ENCODE measurements at regions not wholly inside any gene's neighbourhood (a gene's known extent, or its start where the extent isn't known, plus 50 kb on each side); places are given as distances from the start of the nearest gene placed in this dataset.

DNA sequence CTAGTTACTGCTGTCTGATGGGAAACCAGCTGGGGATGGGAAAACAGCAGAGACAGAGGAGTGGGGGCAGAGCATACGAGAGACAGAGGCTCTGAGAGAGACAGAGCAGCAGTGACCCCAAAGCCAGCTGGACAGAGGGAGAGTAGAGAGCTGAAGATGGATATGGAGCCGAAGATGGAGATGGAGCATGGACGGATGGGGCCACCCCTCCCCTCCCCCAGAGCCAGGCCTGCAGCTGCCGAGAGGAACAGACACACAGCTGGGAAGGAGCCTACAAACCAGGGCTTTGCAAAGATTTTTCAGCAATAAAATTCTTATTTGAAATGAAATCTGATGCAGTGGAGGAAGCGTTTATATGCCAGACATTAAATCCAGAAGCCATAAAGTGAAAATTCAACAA lies 167.6 kb upstream of the LINGO1 start:
- intact Hi-C loops (cut with micrococcal nuclease; ENCODE audit: unreplicated experiment) (no loop called here), in situ Hi-C loops (cut with HindIII; ENCODE audit: low pct_unique_long_range_greater_than_20kb, low sequenced_read_pairs) (no loop called here)
- POLR2A ChIA-PET = interaction anchor here (0.6 kb wide), 1 partner anchor 1925 kb away, joined by 5 read pairs; no protein-coding TSS in a partner anchor
- no peak overlapping the region for H3K4me3 ChIP-seq (ENCODE audit: low read depth in 2 of 2, low read length in 2 of 2)
- H3K27me3 ChIP-seq (ENCODE audit: control insufficient read depth, insufficient read depth, low read length) = no peaks in the 10 kb centered on the region
- H3K27ac ChIP-seq (ENCODE audit: low read length) = no peak overlapping the region
- ATAC-seq (no peak), DNase-seq (ENCODE audit: low read depth, low spot score) (no peak)
- H3K4me1 ChIP-seq (ENCODE audit: control insufficient read depth, insufficient read depth, low read length) = no peaks in the 10 kb centered on the region
- no peaks in the 10 kb centered on the region for H3K9me3 ChIP-seq (ENCODE audit: control insufficient read depth, insufficient read depth, low read depth, low read length)
- TF ChIP-seq TCF7L2 (IDR thresholded peaks at IDR 0.05; ENCODE audit: low read depth, low read length) (no peak), POLR2AphosphoS5 (IDR thresholded peaks at IDR 0.05; ENCODE audit: low read depth, low read length) (no peak), SIN3A (IDR thresholded peaks at IDR 0.05; ENCODE audit: borderline replicate concordance, insufficient read depth, low read depth, low read length) (no peak)
- TF ChIP-seq, protein P1, sequence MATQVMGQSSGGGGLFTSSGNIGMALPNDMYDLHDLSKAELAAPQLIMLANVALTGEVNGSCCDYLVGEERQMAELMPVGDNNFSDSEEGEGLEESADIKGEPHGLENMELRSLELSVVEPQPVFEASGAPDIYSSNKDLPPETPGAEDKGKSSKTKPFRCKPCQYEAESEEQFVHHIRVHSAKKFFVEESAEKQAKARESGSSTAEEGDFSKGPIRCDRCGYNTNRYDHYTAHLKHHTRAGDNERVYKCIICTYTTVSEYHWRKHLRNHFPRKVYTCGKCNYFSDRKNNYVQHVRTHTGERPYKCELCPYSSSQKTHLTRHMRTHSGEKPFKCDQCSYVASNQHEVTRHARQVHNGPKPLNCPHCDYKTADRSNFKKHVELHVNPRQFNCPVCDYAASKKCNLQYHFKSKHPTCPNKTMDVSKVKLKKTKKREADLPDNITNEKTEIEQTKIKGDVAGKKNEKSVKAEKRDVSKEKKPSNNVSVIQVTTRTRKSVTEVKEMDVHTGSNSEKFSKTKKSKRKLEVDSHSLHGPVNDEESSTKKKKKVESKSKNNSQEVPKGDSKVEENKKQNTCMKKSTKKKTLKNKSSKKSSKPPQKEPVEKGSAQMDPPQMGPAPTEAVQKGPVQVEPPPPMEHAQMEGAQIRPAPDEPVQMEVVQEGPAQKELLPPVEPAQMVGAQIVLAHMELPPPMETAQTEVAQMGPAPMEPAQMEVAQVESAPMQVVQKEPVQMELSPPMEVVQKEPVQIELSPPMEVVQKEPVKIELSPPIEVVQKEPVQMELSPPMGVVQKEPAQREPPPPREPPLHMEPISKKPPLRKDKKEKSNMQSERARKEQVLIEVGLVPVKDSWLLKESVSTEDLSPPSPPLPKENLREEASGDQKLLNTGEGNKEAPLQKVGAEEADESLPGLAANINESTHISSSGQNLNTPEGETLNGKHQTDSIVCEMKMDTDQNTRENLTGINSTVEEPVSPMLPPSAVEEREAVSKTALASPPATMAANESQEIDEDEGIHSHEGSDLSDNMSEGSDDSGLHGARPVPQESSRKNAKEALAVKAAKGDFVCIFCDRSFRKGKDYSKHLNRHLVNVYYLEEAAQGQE (IDR thresholded peaks at IDR 0.05; ENCODE audit: insufficient read depth in 1 of 2, low read depth in 2 of 2, low read length in 1 of 2) = no peak
- CTCF ChIA-PET = no interaction called here
- no TSS peak for BruUV-seq (replicated peaks)
- no peaks in the 10 kb centered on the region for H3K36me3 ChIP-seq (ENCODE audit: control insufficient read depth, insufficient read depth, low read length)

DNA sequence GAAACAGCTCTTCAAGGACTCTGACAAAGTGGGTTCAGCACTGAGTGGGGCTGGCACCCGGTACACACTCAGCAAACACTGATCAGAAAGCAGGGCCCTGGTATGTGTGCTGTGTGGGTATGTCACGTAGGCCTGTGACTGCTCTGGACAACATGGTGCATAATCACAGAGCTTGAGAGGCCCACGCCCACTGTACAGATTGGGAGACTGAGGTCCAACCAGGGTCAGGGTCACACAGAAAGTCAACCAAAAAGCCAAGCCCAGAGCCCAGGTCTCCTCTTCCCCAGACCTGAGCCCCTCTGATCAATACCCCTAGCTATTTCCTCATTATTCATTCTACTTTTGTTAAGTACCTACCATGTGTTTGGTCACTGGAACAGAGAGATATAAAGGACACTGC lies 166.1 kb upstream of the LINGO1 start:
- POLR2A ChIA-PET = no interaction called here
- intact Hi-C loops (cut with micrococcal nuclease; ENCODE audit: unreplicated experiment) = no loop called here

More for the DNA sequence above, 166.1 kb upstream of the LINGO1 start:
- H3K9me3 ChIP-seq (ENCODE audit: control insufficient read depth, insufficient read depth, low read depth, low read length) = no peaks in the 10 kb centered on the region
- no peaks in the 10 kb centered on the region for H3K27me3 ChIP-seq (ENCODE audit: control insufficient read depth, insufficient read depth, low read length)
- H3K27ac ChIP-seq (ENCODE audit: low read length) = no peak overlapping the region
- CTCF ChIA-PET = no interaction called here
- no peaks in the 10 kb centered on the region for H3K4me1 ChIP-seq (ENCODE audit: control insufficient read depth, insufficient read depth, low read length)
- in situ Hi-C loops (cut with HindIII; ENCODE audit: low pct_unique_long_range_greater_than_20kb, low sequenced_read_pairs) = no loop called here
- H3K4me3 ChIP-seq (ENCODE audit: low read depth in 2 of 2, low read length in 2 of 2) = no peak overlapping the region
- no peaks in the 10 kb centered on the region for H3K36me3 ChIP-seq (ENCODE audit: control insufficient read depth, insufficient read depth, low read length)
- no peak for TF ChIP-seq TCF7L2 (IDR thresholded peaks at IDR 0.05; ENCODE audit: low read depth, low read length)
- no peak for TF ChIP-seq SIN3A (IDR thresholded peaks at IDR 0.05; ENCODE audit: borderline replicate concordance, insufficient read depth, low read depth, low read length)
- TF ChIP-seq, protein P1 (IDR thresholded peaks at IDR 0.05; ENCODE audit: insufficient read depth in 1 of 2, low read depth in 2 of 2, low read length in 1 of 2) = no peak
- TF ChIP-seq POLR2AphosphoS5 (IDR thresholded peaks at IDR 0.05; ENCODE audit: low read depth, low read length) = no peak
- TF ChIP-seq, protein P2, sequence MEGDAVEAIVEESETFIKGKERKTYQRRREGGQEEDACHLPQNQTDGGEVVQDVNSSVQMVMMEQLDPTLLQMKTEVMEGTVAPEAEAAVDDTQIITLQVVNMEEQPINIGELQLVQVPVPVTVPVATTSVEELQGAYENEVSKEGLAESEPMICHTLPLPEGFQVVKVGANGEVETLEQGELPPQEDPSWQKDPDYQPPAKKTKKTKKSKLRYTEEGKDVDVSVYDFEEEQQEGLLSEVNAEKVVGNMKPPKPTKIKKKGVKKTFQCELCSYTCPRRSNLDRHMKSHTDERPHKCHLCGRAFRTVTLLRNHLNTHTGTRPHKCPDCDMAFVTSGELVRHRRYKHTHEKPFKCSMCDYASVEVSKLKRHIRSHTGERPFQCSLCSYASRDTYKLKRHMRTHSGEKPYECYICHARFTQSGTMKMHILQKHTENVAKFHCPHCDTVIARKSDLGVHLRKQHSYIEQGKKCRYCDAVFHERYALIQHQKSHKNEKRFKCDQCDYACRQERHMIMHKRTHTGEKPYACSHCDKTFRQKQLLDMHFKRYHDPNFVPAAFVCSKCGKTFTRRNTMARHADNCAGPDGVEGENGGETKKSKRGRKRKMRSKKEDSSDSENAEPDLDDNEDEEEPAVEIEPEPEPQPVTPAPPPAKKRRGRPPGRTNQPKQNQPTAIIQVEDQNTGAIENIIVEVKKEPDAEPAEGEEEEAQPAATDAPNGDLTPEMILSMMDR (IDR thresholded peaks at IDR 0.05) = no peak
- no TSS peak for BruUV-seq (replicated peaks)
- DNase-seq (ENCODE audit: low read depth, low spot score) (no peak), ATAC-seq (no peak)

All from Panc1 (cell line).